ENCODE measurements at regions not wholly inside any gene's neighbourhood (a gene's known extent, or its start where the extent isn't known, plus 50 kb on each side); places are given as distances from the start of the nearest gene placed in this dataset.

GRCh38 chr6:163836876-163837690, 422.6 kb downstream of the QKI start:
- Histone ChIP-seq H3K27me3 (ENCODE audit: control insufficient read depth, insufficient read depth, low read length) (no peaks in the 10 kb centered on the region), H3K4me3 (ENCODE audit: low read length) (no peak overlapping the region), H3K27ac (ENCODE audit: low read length) (peak overlapping the region; percentile 33), H3K36me3 (ENCODE audit: control insufficient read depth, insufficient read depth, low read length) (no peaks in the 10 kb centered on the region), H3K4me1 (ENCODE audit: control insufficient read depth, insufficient read depth, low read length) (peaks cover 8% of the 10 kb centered on the region), H3K9me3 (replicated peaks; ENCODE audit: control insufficient read depth, low read depth, low read length) (peaks cover 4% of the 10 kb centered on the region)
- no peak for DNase-seq
- 66% methylated on average over 3 of the region's 8 CpGs for WGBS (ENCODE audit: insufficient coverage)

GRCh38 chr6:163835439-163836171, 421.1 kb downstream of the QKI start:
- H3K4me3 ChIP-seq (ENCODE audit: low read length), result no peak overlapping the region
- no peak for DNase-seq
- peaks cover 8% of the 10 kb centered on the region for H3K4me1 ChIP-seq (ENCODE audit: control insufficient read depth, insufficient read depth, low read length)
- WGBS (ENCODE audit: insufficient coverage), result 80% methylated on average over 2 of the region's 13 CpGs
- H3K9me3 ChIP-seq (replicated peaks; ENCODE audit: control insufficient read depth, low read depth, low read length), result peaks cover 5% of the 10 kb centered on the region
- no peaks in the 10 kb centered on the region for H3K36me3 ChIP-seq (ENCODE audit: control insufficient read depth, insufficient read depth, low read length)
- no peak overlapping the region for H3K27ac ChIP-seq (ENCODE audit: low read length)
- H3K27me3 ChIP-seq (ENCODE audit: control insufficient read depth, insufficient read depth, low read length), result no peaks in the 10 kb centered on the region

GRCh38 chr6:163834226-163834970, 419.9 kb downstream of the QKI start:
- H3K4me3 ChIP-seq (ENCODE audit: low read length), result no peak overlapping the region
- H3K9me3 ChIP-seq (replicated peaks; ENCODE audit: control insufficient read depth, low read depth, low read length), result peaks cover 5% of the 10 kb centered on the region
- no peak for DNase-seq
- no peaks in the 10 kb centered on the region for H3K36me3 ChIP-seq (ENCODE audit: control insufficient read depth, insufficient read depth, low read length)
- no peak overlapping the region for H3K27ac ChIP-seq (ENCODE audit: low read length)
- H3K27me3 ChIP-seq (ENCODE audit: control insufficient read depth, insufficient read depth, low read length), result no peaks in the 10 kb centered on the region
- H3K4me1 ChIP-seq (ENCODE audit: control insufficient read depth, insufficient read depth, low read length), result peaks cover 8% of the 10 kb centered on the region
- WGBS (ENCODE audit: insufficient coverage), result 87% methylated on average over 44 of the region's 46 CpGs

- no CpG with 5 or more reads among the region's 2 CpGs for WGBS (ENCODE audit: insufficient coverage)
- no peak overlapping the region for H3K4me3 ChIP-seq (ENCODE audit: low read length)
Observed at GRCh38 chr6:163831736-163832135, 417.2 kb downstream of the QKI start.

GRCh38 chr6:163830641-163831040, 416.1 kb downstream of the QKI start:
- H3K4me3 ChIP-seq (ENCODE audit: low read length), result no peak overlapping the region
- peaks cover 5% of the 10 kb centered on the region for H3K9me3 ChIP-seq (replicated peaks; ENCODE audit: control insufficient read depth, low read depth, low read length)
- H3K27ac ChIP-seq (ENCODE audit: low read length), result no peak overlapping the region
- H3K36me3 ChIP-seq (ENCODE audit: control insufficient read depth, insufficient read depth, low read length), result no peaks in the 10 kb centered on the region
- H3K27me3 ChIP-seq (ENCODE audit: control insufficient read depth, insufficient read depth, low read length), result no peaks in the 10 kb centered on the region
- no peak for DNase-seq
- H3K4me1 ChIP-seq (ENCODE audit: control insufficient read depth, insufficient read depth, low read length), result no peaks in the 10 kb centered on the region
- 63% methylated on average over 2 of the region's 4 CpGs for WGBS (ENCODE audit: insufficient coverage)

More at GRCh38 chr6:163831736-163832135, 417.2 kb downstream of the QKI start:
- Histone ChIP-seq H3K27ac (ENCODE audit: low read length) (no peak overlapping the region), H3K36me3 (ENCODE audit: control insufficient read depth, insufficient read depth, low read length) (no peaks in the 10 kb centered on the region), H3K9me3 (replicated peaks; ENCODE audit: control insufficient read depth, low read depth, low read length) (peaks cover 5% of the 10 kb centered on the region), H3K4me1 (ENCODE audit: control insufficient read depth, insufficient read depth, low read length) (no peaks in the 10 kb centered on the region), H3K27me3 (ENCODE audit: control insufficient read depth, insufficient read depth, low read length) (no peaks in the 10 kb centered on the region)
- DNase-seq, result no peak

- no peak for DNase-seq
Observed at GRCh38 chr6:163828038-163828795, 413.7 kb downstream of the QKI start.

GRCh38 chr6:163827143-163827542, 412.6 kb downstream of the QKI start:
- Histone ChIP-seq H3K4me3 (ENCODE audit: low read length) (no peak overlapping the region), H3K27me3 (ENCODE audit: control insufficient read depth, insufficient read depth, low read length) (no peaks in the 10 kb centered on the region), H3K36me3 (ENCODE audit: control insufficient read depth, insufficient read depth, low read length) (no peaks in the 10 kb centered on the region), H3K9me3 (replicated peaks; ENCODE audit: control insufficient read depth, low read depth, low read length) (peaks cover 5% of the 10 kb centered on the region), H3K27ac (ENCODE audit: low read length) (no peak overlapping the region), H3K4me1 (ENCODE audit: control insufficient read depth, insufficient read depth, low read length) (no peaks in the 10 kb centered on the region)
- DNase-seq, result no peak
- 60% methylated on average over 1 of the region's 2 CpGs for WGBS (ENCODE audit: insufficient coverage)

More at GRCh38 chr6:163828038-163828795, 413.7 kb downstream of the QKI start:
- Histone ChIP-seq H3K4me1 (ENCODE audit: control insufficient read depth, insufficient read depth, low read length) (no peaks in the 10 kb centered on the region), H3K9me3 (replicated peaks; ENCODE audit: control insufficient read depth, low read depth, low read length) (peaks cover 5% of the 10 kb centered on the region), H3K27me3 (ENCODE audit: control insufficient read depth, insufficient read depth, low read length) (no peaks in the 10 kb centered on the region), H3K4me3 (ENCODE audit: low read length) (no peak overlapping the region), H3K36me3 (ENCODE audit: control insufficient read depth, insufficient read depth, low read length) (no peaks in the 10 kb centered on the region), H3K27ac (ENCODE audit: low read length) (no peak overlapping the region)
- 70% methylated on average over 12 of the region's 14 CpGs for WGBS (ENCODE audit: insufficient coverage)

GRCh38 chr6:163826629-163827028, 412.1 kb downstream of the QKI start:
- Histone ChIP-seq H3K4me3 (ENCODE audit: low read length) (no peak overlapping the region), H3K9me3 (replicated peaks; ENCODE audit: control insufficient read depth, low read depth, low read length) (peaks cover 5% of the 10 kb centered on the region), H3K4me1 (ENCODE audit: control insufficient read depth, insufficient read depth, low read length) (no peaks in the 10 kb centered on the region), H3K27ac (ENCODE audit: low read length) (no peak overlapping the region), H3K36me3 (ENCODE audit: control insufficient read depth, insufficient read depth, low read length) (no peaks in the 10 kb centered on the region), H3K27me3 (ENCODE audit: control insufficient read depth, insufficient read depth, low read length) (no peaks in the 10 kb centered on the region)
- 84% methylated on average over 5 of the region's 8 CpGs for WGBS (ENCODE audit: insufficient coverage)
- no peak for DNase-seq

- Histone ChIP-seq H3K4me3 (ENCODE audit: low read length) (no peak overlapping the region), H3K9me3 (replicated peaks; ENCODE audit: control insufficient read depth, low read depth, low read length) (no peaks in the 10 kb centered on the region), H3K36me3 (ENCODE audit: control insufficient read depth, insufficient read depth, low read length) (no peaks in the 10 kb centered on the region), H3K4me1 (ENCODE audit: control insufficient read depth, insufficient read depth, low read length) (peaks cover 7% of the 10 kb centered on the region), H3K27ac (ENCODE audit: low read length) (no peak overlapping the region), H3K27me3 (ENCODE audit: control insufficient read depth, insufficient read depth, low read length) (no peaks in the 10 kb centered on the region)
- 94% methylated on average over 6 of the region's 9 CpGs for WGBS (ENCODE audit: insufficient coverage)
- no peak for DNase-seq
Observed at GRCh38 chr6:163825033-163825432, 410.5 kb downstream of the QKI start.

Data from muscle of leg (tissue), 3 donors.